Effector memory CD8-positive, alpha-beta T cell (primary cell): ENCODE measurements at regions not wholly inside any gene's neighbourhood (a gene's known extent, or its start where the extent isn't known, plus 50 kb on each side); places are given as distances from the start of the nearest gene placed in this dataset.

Experiments
- ATAC-seq: fragments of 150-1000 bp; cut with Tn5 transposase; replicated peaks from 2 replicates; pipeline ENCODE4 v1.10.0; 2021; ENCODE audit warnings: mild to moderate bottlenecking, moderate library complexity
- DNase-seq, 3 experiments: peaks; one replicate each; pipeline ENCODE4 v3.0.0; 2021
- H3K27ac Mint-ChIP-seq, 2 donors: one replicate each; pipeline ENCODE4 v1.8.0; 2022; ENCODE audit warnings: mild to moderate bottlenecking in 2 of 2, mixed read lengths in 2 of 2, moderate library complexity in 2 of 2
- H3K27me3 Mint-ChIP-seq, 2 donors: one replicate each; pipeline ENCODE4 v1.8.0; 2022; ENCODE audit warnings: mixed read lengths in 2 of 2
- H3K36me3 Mint-ChIP-seq: one replicate; pipeline ENCODE4 v1.8.0; 2022; ENCODE audit warnings: mild to moderate bottlenecking, moderate library complexity, mixed read lengths; ENCODE audit not compliant: insufficient read depth
- H3K4me1 Mint-ChIP-seq, 2 donors: one replicate each; pipeline ENCODE4 v1.8.0; 2022; ENCODE audit warnings: low read depth in 2 of 2, mixed read lengths in 2 of 2
- H3K4me3 Mint-ChIP-seq, 2 donors: one replicate each; pipeline ENCODE4 v1.8.0; 2022; ENCODE audit warnings: mild to moderate bottlenecking in 2 of 2, mixed read lengths in 2 of 2, moderate library complexity in 2 of 2
- H3K9me3 Mint-ChIP-seq, 2 donors: one replicate each; pipeline ENCODE4 v1.8.0; 2022; ENCODE audit warnings: mixed read lengths in 2 of 2

- Mint-ChIP-seq H3K4me3 (no peak overlapping the region), H3K36me3 (no peaks in the 10 kb centered on the region), H3K4me1 (no peaks in the 10 kb centered on the region), H3K27me3 (peaks cover 58 to 74% of the 10 kb centered on the region in 2 donors), H3K9me3 (peaks cover 2 to 5% of the 10 kb centered on the region in 2 donors), H3K27ac (no peak overlapping the region)
- DNase-seq = no peak
- ATAC-seq = no peak
Observed at GRCh38 chr15:77851691-77852090, 219.0 kb upstream of the LINGO1 start.

- no peaks in the 10 kb centered on the region for H3K4me1 Mint-ChIP-seq
- H3K4me3 Mint-ChIP-seq = no peak overlapping the region
- peaks cover 2 to 5% of the 10 kb centered on the region in 2 donors for H3K9me3 Mint-ChIP-seq
- peaks cover 60 to 74% of the 10 kb centered on the region in 2 donors for H3K27me3 Mint-ChIP-seq
- H3K27ac Mint-ChIP-seq = no peak overlapping the region
- no peak for ATAC-seq
- H3K36me3 Mint-ChIP-seq = no peaks in the 10 kb centered on the region
- no peak for DNase-seq
Observed at GRCh38 chr15:77851086-77851485, 218.4 kb upstream of the LINGO1 start.

- Mint-ChIP-seq H3K27ac (no peak overlapping the region), H3K4me3 (no peak overlapping the region), H3K36me3 (no peaks in the 10 kb centered on the region), H3K27me3 (peaks cover 46 to 53% of the 10 kb centered on the region in 2 donors), H3K4me1 (no peaks in the 10 kb centered on the region), H3K9me3 (peaks cover 2 to 5% of the 10 kb centered on the region in 2 donors)
- DNase-seq = no peak
- ATAC-seq = no peak
Observed at GRCh38 chr15:77846986-77847385, 214.3 kb upstream of the LINGO1 start.

DNA sequence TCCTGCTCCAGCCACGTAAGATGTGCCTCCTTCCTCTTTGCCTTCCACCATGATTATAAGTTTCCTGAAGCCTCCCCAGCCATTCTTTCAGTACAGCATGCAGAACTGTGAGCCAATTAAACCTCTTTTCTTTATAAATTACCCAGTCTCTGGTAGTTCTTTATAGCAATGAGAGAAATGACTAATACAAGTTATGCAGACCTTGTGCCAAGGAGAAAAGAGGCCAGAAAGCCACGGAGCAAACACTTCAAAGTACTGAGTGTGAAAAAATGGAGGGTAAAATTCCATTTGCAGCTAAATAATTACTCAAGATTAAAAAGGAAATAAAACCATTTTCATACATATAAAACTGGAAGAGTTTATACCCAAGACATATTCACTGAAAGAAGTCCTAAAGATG, 213.6 kb upstream of the LINGO1 start:
- no peak for ATAC-seq
- Mint-ChIP-seq H3K4me1 (no peaks in the 10 kb centered on the region), H3K27ac (no peak overlapping the region), H3K4me3 (no peak overlapping the region), H3K9me3 (peaks cover 2 to 5% of the 10 kb centered on the region in 2 donors), H3K27me3 (peaks cover 46 to 53% of the 10 kb centered on the region in 2 donors), H3K36me3 (no peaks in the 10 kb centered on the region)
- no peak for DNase-seq

DNA sequence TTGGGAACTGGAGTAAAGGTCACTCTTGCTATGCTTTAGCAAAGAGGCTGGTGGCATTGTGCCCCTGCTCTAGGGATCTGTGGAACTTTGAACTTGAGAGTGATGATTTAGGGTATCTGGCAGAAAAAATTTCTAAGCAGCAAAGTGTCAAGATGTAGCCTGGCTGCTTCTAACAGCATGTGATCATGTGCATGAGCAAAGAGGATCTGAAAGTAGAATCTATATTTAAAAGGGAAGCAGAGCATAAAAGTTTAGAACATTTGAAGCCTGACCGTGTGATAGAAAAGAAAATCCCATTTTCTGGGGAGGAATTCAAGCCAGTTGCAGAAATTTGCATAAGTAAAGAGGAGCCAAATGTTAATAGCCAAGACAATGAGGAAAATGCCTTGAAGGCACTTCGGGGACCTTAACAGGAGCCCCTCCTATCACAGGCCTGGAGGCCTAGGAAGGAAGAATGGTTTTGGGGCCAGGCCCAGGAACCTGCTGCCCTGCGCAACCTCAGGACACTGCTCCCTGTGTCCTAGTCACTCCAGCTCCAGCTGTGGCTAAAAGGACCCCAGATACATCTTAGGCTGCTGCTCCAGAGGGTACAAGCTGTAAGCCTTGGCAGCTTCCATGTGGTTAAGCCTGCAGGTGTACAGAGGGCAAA, 212.2 kb upstream of the LINGO1 start:
- DNase-seq = no peak
- Mint-ChIP-seq H3K9me3 (peaks cover under 1% of the 10 kb centered on the region in 2 donors), H3K27me3 (peaks cover 56 to 66% of the 10 kb centered on the region in 2 donors), H3K4me1 (no peaks in the 10 kb centered on the region), H3K36me3 (no peaks in the 10 kb centered on the region), H3K4me3 (no peak overlapping the region), H3K27ac (no peak overlapping the region)
- ATAC-seq = no peak

DNA sequence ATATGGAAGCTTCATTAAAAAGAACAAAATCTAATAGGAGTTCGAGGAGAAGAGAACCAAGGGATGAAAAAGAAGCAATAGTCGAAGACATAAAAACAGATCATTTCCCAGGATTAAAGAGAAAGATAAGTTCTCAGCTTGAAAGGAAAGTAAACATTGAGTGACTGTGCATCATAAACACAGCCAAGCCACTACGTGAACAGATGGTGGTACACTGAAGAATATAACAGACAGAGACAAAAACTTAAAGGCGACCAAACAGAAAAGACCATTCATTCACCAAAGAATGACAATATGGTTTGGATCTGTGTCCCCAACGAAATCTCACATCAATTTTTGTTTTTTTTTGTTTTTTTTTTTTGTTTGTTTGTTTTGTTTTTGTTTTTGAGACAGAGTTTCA, 210.8 kb upstream of the LINGO1 start:
- no peak overlapping the region for H3K27ac Mint-ChIP-seq
- H3K36me3 Mint-ChIP-seq = no peaks in the 10 kb centered on the region
- peaks cover 63 to 64% of the 10 kb centered on the region in 2 donors for H3K27me3 Mint-ChIP-seq
- H3K4me1 Mint-ChIP-seq = no peaks in the 10 kb centered on the region
- H3K4me3 Mint-ChIP-seq = no peak overlapping the region
- DNase-seq (no peak), ATAC-seq (no peak)
- H3K9me3 Mint-ChIP-seq = no peaks in the 10 kb centered on the region

- no peak for DNase-seq
- H3K36me3 Mint-ChIP-seq = no peaks in the 10 kb centered on the region
- peaks cover 51 to 65% of the 10 kb centered on the region in 2 donors for H3K27me3 Mint-ChIP-seq
- no peak overlapping the region for H3K4me3 Mint-ChIP-seq
- ATAC-seq = no peak
- no peaks in the 10 kb centered on the region for H3K9me3 Mint-ChIP-seq
- H3K4me1 Mint-ChIP-seq = no peaks in the 10 kb centered on the region
- H3K27ac Mint-ChIP-seq = no peak overlapping the region
Observed at GRCh38 chr15:77840991-77841775, 208.5 kb upstream of the LINGO1 start.

- no peak overlapping the region for H3K4me3 Mint-ChIP-seq
- H3K27me3 Mint-ChIP-seq = peaks cover 53 to 69% of the 10 kb centered on the region in 2 donors
- no peak for DNase-seq
- H3K27ac Mint-ChIP-seq = no peak overlapping the region
- ATAC-seq = no peak
- no peaks in the 10 kb centered on the region for H3K4me1 Mint-ChIP-seq
- peaks cover 3% of the 10 kb centered on the region for H3K36me3 Mint-ChIP-seq
- no peaks in the 10 kb centered on the region for H3K9me3 Mint-ChIP-seq
Observed at GRCh38 chr15:77839970-77840905, 207.5 kb upstream of the LINGO1 start.

GRCh38 chr15:77839456-77839855, 206.7 kb upstream of the LINGO1 start:
- no peaks in the 10 kb centered on the region for H3K4me1 Mint-ChIP-seq
- H3K36me3 Mint-ChIP-seq = peaks cover 3% of the 10 kb centered on the region
- no peak overlapping the region for H3K4me3 Mint-ChIP-seq
- H3K9me3 Mint-ChIP-seq = no peaks in the 10 kb centered on the region
- no peak for DNase-seq
- no peak overlapping the region for H3K27ac Mint-ChIP-seq
- peaks cover 50 to 71% of the 10 kb centered on the region in 2 donors for H3K27me3 Mint-ChIP-seq
- no peak for ATAC-seq

- ATAC-seq (no peak), DNase-seq (no peak)
- Mint-ChIP-seq H3K27me3 (peaks cover 45 to 76% of the 10 kb centered on the region in 2 donors), H3K4me1 (no peaks in the 10 kb centered on the region), H3K4me3 (no peak overlapping the region), H3K36me3 (peaks cover 3% of the 10 kb centered on the region), H3K27ac (no peak overlapping the region), H3K9me3 (no peaks in the 10 kb centered on the region)
Observed at GRCh38 chr15:77838595-77838994, 205.9 kb upstream of the LINGO1 start.

GRCh38 chr15:77838061-77838460, 205.3 kb upstream of the LINGO1 start:
- DNase-seq (no peak), ATAC-seq (no peak)
- Mint-ChIP-seq H3K27ac (no peak overlapping the region), H3K36me3 (peaks cover 3% of the 10 kb centered on the region), H3K9me3 (no peaks in the 10 kb centered on the region), H3K4me3 (no peak overlapping the region), H3K4me1 (no peaks in the 10 kb centered on the region), H3K27me3 (peaks cover 45 to 82% of the 10 kb centered on the region in 2 donors)

DNA sequence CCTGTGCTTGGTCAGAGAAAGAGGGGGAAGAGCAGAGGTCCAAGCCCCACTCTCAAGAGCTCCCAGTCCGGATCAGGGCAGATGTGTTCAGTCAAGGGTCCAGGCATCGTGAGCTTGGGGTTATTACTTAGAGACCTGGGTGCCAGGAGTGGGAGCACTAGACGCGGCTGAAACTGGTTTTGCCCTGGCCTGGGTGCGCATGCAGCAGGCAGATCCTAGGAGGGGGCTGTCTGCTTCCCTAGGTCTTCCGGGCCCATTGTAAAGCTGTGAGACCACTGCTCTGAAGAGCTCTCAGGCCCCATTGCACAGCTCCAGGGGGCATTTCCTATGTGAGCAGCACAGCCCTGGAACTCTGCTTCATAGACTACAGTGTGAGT, 204.9 kb upstream of the LINGO1 start:
- Mint-ChIP-seq H3K36me3 (peaks cover 3% of the 10 kb centered on the region), H3K4me3 (no peak overlapping the region), H3K27me3 (peaks cover 45 to 86% of the 10 kb centered on the region in 2 donors), H3K9me3 (no peaks in the 10 kb centered on the region), H3K4me1 (no peaks in the 10 kb centered on the region), H3K27ac (no peak overlapping the region)
- ATAC-seq (no peak), DNase-seq (no peak)

GRCh38 chr15:77836906-77837648, 204.4 kb upstream of the LINGO1 start:
- peaks cover 42 to 88% of the 10 kb centered on the region in 2 donors for H3K27me3 Mint-ChIP-seq
- H3K27ac Mint-ChIP-seq = no peak overlapping the region
- no peaks in the 10 kb centered on the region for H3K4me1 Mint-ChIP-seq
- ATAC-seq (no peak), DNase-seq (no peak)
- H3K36me3 Mint-ChIP-seq = peaks cover 3% of the 10 kb centered on the region
- no peak overlapping the region for H3K4me3 Mint-ChIP-seq
- H3K9me3 Mint-ChIP-seq = no peaks in the 10 kb centered on the region
